ENCODE measurements at regions not wholly inside any gene's neighbourhood (a gene's known extent, or its start where the extent isn't known, plus 50 kb on each side); places are given as distances from the start of the nearest gene placed in this dataset.
A peak's percentile ranks its signal among the peaks of the same experiment; 100 is the strongest.
"Not testable (repeated sequence)": the region's sequence is repeated elsewhere in the genome, so short reads cannot be mapped to it uniquely, and the experiment has no call there.

GRCh38 chr6:66153247-66153646 is 446.2 kb upstream of the EYS start:
- DNase-seq, result no peak

GRCh38 chr6:66149132-66149531 is 442.1 kb upstream of the EYS start:
- no peak for DNase-seq

DNA sequence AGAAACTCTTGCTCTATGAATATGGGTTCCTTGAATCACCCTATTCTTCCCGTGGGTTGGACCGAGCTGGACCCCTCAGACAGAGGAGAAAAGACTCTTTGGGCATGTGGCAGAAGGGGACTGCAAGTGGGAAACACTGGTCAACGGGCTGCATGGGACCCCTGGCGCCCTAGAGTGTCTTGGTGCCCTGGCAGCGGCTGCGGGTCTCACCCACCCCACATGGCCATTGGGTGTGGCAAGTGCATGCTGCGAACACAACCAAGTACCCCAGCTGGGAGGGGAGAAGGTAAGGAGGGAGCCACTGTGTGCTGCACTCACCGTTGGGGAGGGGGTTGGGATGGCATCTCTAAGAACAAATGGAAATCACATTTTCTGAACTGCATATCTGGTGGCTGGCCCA is 438.8 kb upstream of the EYS start:
- no peak for DNase-seq

DNA sequence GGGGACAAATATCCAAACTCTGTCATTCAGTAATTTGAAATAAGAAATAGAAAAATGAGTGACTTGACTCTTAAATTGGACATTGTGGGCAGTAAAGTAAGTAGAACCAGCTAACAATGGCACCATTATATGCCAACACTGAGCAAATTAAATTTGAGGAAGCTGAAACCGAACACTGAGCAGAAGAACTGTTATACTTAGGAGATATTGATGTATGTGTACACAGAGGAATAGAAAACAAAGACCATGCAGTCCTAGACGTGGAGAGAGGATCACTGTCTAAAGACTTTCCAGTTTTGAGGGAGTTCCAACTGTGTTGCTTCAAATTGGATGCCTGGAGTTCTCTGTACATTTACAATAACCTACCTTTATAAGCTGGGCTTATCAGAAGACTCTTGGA is 427.0 kb upstream of the EYS start:
- DNase-seq, result no peak

DNA sequence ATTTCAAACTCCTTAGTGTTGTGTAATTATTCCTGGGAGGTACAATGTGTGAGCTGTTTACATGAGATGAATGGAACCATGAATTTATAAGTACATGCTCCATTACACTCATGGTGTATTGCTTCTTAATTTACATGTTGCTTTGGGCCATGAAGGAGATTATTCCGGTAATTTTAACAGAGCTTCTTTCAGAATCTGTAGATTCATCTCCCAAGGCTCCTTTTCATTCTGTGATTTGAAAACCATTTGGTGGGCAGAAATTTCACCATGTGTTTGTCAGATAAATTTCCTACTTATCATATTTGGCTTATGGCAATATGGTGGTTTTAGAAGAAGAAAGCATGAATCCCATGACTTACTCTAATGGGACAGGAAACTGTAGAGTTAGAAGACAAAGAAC is 421.6 kb upstream of the EYS start:
- no peak for DNase-seq

GRCh38 chr6:66128243-66128642 is 421.2 kb upstream of the EYS start:
- no peak for DNase-seq

GRCh38 chr6:66127061-66127460 is 420.0 kb upstream of the EYS start:
- no peak for DNase-seq

DNA sequence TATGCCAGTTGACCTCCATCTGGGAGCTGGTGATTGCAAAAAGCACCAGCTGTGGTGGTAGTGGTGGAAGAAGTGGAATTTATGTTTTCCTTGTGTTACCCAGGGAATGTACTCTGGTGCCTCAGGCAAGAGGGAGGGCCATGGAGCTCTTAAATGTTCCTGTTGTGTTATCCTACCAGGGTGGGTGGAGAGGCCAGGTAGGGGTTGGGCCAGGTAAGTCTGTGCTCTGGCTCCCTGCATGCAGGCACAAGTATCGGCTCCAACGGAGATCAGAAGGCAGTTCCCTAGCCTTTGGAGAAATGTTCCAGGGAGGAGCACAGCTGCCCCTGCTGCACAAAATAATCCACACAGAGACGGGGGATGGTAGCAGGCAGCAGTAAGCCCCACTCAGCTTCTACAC is 419.3 kb upstream of the EYS start:
- no peak for DNase-seq

- peak in 2 of 3 donors; percentile 2 to 5 for DNase-seq
Measured at GRCh38 chr6:66103954-66104353, 396.9 kb upstream of the EYS start.

GRCh38 chr6:66103354-66103753 is 396.3 kb upstream of the EYS start:
- DNase-seq, result no peak

- DNase-seq, result no peak
Measured at GRCh38 chr6:66096679-66097078, 389.7 kb upstream of the EYS start.

DNA sequence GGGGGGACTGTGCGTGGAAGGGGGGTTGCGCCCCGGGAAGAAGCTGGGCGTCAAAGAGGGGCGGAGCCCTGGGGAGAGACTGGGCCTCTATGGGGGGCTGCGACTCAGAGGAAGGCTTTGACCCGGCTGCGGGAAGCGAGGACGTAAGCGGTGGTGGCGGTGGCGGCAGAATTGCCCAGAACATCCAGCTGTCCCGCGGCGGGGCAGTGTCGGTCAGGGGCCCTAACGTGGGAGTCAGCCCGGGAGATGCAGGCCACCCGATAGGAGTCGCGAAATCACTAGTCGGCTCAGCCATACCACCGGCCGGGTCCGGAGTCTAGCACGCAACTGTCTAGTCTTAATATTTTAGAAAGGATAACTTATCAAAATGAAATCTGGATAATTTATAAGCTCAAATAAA is 387.6 kb upstream of the EYS start:
- no peak for DNase-seq

DNA sequence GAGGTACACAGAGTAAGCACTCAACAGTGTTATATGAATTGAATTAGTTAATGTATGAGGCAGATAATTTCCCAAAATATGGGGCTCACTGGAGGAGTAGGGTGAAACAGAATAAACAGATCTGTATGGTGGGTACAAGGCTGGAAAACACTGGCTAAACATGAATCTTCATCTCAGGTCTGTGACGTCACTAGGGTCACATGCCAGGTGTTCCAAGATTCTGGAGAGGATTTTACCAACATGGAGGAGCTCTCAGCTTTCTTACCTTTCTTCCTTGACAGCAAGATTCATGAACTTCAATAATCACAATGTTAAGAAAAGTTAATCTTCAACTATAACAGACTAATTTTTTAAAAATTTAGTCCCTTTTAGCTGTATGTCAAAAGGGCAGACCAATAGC is 385.3 kb upstream of the EYS start:
- DNase-seq, result not testable (repeated sequence)

DNA sequence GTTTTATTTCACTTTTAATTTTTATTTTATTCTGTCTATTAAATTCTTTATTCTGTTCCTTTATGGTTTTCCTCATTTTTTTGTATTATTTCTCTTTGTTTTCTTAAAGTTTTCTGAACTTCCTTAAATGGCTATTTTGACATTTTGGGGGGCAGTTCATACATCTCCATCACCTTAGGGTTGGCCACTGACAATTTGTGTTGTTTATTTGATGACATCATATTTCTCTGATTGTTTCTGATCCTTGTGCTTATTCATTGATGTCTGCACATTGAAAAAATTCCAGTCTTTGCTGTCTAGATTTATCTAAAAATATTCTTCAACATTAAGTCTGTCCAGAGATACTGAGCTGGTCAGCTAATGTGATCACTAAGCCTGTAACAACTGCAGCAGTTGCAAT is 379.5 kb upstream of the EYS start:
- DNase-seq, result no peak

DNA sequence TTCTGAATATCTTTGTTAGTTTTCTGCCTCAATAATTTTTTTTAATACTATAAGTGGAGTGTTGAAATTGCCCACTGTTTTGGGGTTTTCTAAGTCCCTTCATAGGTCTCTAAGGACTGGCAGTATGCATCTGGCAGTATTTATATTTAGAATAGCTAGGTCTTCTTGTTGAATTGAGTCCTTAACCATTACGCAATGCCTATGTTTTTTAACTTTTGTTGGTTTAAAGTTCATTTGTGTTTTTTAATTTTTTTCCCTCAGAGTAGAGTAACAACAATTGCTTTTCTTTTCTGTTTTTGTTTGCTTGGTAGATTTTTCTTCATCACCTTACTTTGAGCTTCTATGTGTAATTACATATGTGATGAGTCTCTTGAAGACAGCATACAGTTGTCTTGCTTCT is 375.9 kb upstream of the EYS start:
- DNase-seq, result no peak

GRCh38 chr6:66068907-66069306 is 361.9 kb upstream of the EYS start:
- no peak for DNase-seq

- no peak for DNase-seq
Measured at GRCh38 chr6:66068033-66068432, 361.0 kb upstream of the EYS start.

DNA sequence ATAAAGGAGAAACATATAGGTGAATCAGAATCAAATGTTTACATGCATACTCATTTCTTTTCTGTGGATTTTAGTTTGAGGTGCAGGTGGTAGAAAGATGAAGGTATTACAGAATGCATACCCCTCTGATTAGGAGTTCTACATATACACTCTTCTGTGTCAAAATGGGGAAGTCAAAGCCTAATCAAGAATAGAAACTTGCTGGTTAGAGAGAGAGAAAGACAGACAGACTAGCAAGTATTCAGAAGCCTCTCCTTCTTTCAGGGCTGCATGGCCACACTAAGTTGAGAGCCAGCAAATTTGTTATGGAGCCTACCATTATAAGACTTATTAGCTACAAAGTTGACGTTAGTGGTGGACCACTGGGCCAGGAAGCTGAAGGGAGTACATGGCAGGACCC is 358.3 kb upstream of the EYS start:
- DNase-seq, result no peak

DNA sequence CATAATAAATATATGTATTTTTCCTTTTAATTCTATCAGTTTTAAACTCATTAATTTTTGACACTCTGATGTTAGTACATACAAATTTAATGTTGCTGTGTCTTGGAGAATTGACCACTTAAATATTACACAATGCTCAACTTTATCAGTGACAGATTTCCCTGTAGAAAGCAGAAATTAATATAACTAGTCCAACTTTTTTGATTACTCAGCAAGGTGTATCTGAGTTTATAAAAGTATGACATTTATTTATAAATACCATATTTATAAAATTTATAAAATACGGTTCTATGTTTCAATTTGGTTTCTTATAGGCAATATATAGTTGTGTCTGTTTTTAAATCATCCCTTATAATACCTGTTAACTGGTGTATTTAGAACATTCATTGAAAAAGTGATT is 350.0 kb upstream of the EYS start:
- no peak for DNase-seq

- no peak for DNase-seq
Measured at GRCh38 chr6:66054967-66055366, 347.9 kb upstream of the EYS start.

DNA sequence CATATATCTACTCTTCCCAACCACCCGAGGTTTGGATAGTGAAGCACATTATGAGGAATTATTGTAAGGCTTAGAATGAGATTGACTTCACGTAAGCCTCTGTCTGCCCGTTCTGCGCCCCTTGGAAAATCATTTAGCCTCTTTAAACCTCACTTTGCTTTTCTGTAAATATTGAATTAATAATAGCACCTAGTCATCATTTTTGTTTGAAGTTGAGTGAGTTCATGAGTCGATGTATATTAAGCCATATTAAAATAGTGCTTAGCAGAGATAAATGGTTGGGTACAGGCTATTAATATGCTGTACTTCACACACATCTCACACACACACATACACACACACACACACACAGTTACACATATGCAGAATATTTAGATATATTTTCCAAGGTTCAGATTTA is 344.8 kb upstream of the EYS start:
- DNase-seq, result no peak

- DNase-seq, result no peak
Measured at GRCh38 chr6:66048684-66049474, 341.9 kb upstream of the EYS start.

GRCh38 chr6:66032626-66033025 is 325.6 kb upstream of the EYS start:
- no peak for DNase-seq

GRCh38 chr6:66029391-66029790 is 322.4 kb upstream of the EYS start:
- DNase-seq, result no peak
